ENCODE measurements at regions not wholly inside any gene's neighbourhood (a gene's known extent, or its start where the extent isn't known, plus 50 kb on each side); places are given as distances from the start of the nearest gene placed in this dataset.

DNA sequence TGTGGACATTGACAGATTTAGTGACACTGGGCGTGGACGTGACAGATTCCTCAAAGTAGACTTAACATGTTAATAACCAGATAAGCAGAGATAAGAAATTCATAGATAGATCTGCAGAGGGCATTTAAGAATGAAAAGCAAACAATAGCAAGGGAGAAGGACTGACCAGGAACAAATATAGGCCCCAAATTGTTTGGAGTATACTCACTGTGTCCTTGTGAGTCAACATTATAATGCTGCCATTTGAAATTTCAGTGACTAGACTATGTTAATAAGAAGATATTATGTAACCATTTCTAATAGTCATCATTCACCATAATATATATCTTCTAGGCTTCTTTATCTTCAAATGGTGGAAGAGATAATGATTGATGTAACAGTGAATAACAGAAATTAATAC lies 78.1 kb upstream of the SLC38A11 start:
- DNase-seq, result no peak
- Histone ChIP-seq H3K36me3 (no peaks in the 10 kb centered on the region), H3K4me1 (no peaks in the 10 kb centered on the region), H3K9me3 (no peaks in the 10 kb centered on the region), H3K27me3 (no peaks in the 10 kb centered on the region), H3K27ac (no peak overlapping the region), H3K4me3 (no peak overlapping the region)
- TF ChIP-seq CTCF (IDR thresholded peaks at IDR 0.05) (no peak), POLR2AphosphoS5 (IDR thresholded peaks at IDR 0.05) (no peak), POLR2A (IDR thresholded peaks at IDR 0.05) (no peak), EP300 (IDR thresholded peaks at IDR 0.05; ENCODE audit: low read depth) (no peak)
- intact Hi-C loops (cut with DNase I; ENCODE audit: low total_unique reads) (no loop called here), in situ Hi-C loops (cut with MboI; ENCODE audit: low pct_ligation_motif_present in 1 of 4, low pct_unique_long_range_greater_than_20kb in 1 of 4, low sequenced_read_pairs in 3 of 4) (no loop called here)
- WGBS, 2 donors (ENCODE audit: low coverage in 1 of 2), result 68 to 72% methylated on average over 2 of the region's 2 CpGs

DNA sequence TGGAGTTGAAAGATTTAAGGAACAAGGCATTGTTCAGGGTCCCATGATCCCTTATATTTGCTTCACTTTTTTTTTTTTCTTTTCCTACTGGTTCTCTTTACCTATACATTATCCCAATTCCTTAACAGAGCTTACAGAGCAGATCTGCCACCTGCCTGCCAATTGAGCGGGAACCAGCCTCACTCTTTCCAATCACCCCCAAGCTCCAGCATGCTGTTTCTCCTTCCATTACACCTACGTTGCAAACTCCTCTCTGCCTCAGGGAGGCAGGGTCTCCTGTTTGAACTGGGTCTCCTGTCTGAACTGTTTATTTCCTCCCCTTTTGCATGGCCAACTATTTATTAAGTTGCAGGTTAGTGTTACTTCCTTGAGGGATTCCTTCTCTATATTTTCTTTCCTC lies 77.2 kb upstream of the SLC38A11 start:
- DNase-seq, result no peak
- TF ChIP-seq EP300 (IDR thresholded peaks at IDR 0.05; ENCODE audit: low read depth), result no peak
- no peak for TF ChIP-seq CTCF (IDR thresholded peaks at IDR 0.05)
- no peak for TF ChIP-seq POLR2AphosphoS5 (IDR thresholded peaks at IDR 0.05)
- no peak for TF ChIP-seq POLR2A (IDR thresholded peaks at IDR 0.05)
- Histone ChIP-seq H3K4me1 (no peaks in the 10 kb centered on the region), H3K27me3 (no peaks in the 10 kb centered on the region), H3K4me3 (no peak overlapping the region), H3K27ac (no peak overlapping the region), H3K36me3 (no peaks in the 10 kb centered on the region), H3K9me3 (no peaks in the 10 kb centered on the region)
- in situ Hi-C loops (cut with MboI; ENCODE audit: low pct_ligation_motif_present in 1 of 4, low pct_unique_long_range_greater_than_20kb in 1 of 4, low sequenced_read_pairs in 3 of 4) (no loop called here), intact Hi-C loops (cut with DNase I; ENCODE audit: low total_unique reads) (no loop called here)
- 66% methylated on average over 2 of the region's 2 CpGs; no CpG with 5 or more reads in 1 of the 2 donors for WGBS, 2 donors (ENCODE audit: low coverage in 1 of 2)

GRCh38 chr2:165024199-165024598 lies 68.9 kb upstream of the SLC38A11 start:
- TF ChIP-seq CTCF (IDR thresholded peaks at IDR 0.05), result no peak
- no peak for TF ChIP-seq EP300 (IDR thresholded peaks at IDR 0.05; ENCODE audit: low read depth)
- no peak for TF ChIP-seq POLR2A (IDR thresholded peaks at IDR 0.05)
- TF ChIP-seq POLR2AphosphoS5 (IDR thresholded peaks at IDR 0.05), result no peak
- no peaks in the 10 kb centered on the region for H3K9me3 ChIP-seq
- no peaks in the 10 kb centered on the region for H3K36me3 ChIP-seq
- 82 to 92% methylated on average over 3 of the region's 3 CpGs for WGBS, 2 donors (ENCODE audit: low coverage in 1 of 2)
- no peak overlapping the region for H3K4me3 ChIP-seq
- H3K27ac ChIP-seq, result no peak overlapping the region
- in situ Hi-C loops (cut with MboI; ENCODE audit: low pct_ligation_motif_present in 1 of 4, low pct_unique_long_range_greater_than_20kb in 1 of 4, low sequenced_read_pairs in 3 of 4), result loop anchor here in 2 of 4 donors (25.0 kb wide), 1 partner anchor 188 kb away; the partner anchor contains the start of gene SCN3A (in 2 of the 2)
- DNase-seq, result no peak
- intact Hi-C loops (cut with DNase I; ENCODE audit: low total_unique reads), result no loop called here
- no peaks in the 10 kb centered on the region for H3K27me3 ChIP-seq
- H3K4me1 ChIP-seq, result no peaks in the 10 kb centered on the region

GRCh38 chr2:165022781-165023180 lies 67.5 kb upstream of the SLC38A11 start:
- WGBS, 2 donors (ENCODE audit: low coverage in 1 of 2), result 80 to 89% methylated on average over 2 to 6 of the region's 6 CpGs
- no peak overlapping the region for H3K4me3 ChIP-seq
- TF ChIP-seq POLR2AphosphoS5 (IDR thresholded peaks at IDR 0.05), result no peak
- no peak for TF ChIP-seq CTCF (IDR thresholded peaks at IDR 0.05)
- TF ChIP-seq EP300 (IDR thresholded peaks at IDR 0.05; ENCODE audit: low read depth), result no peak
- TF ChIP-seq POLR2A (IDR thresholded peaks at IDR 0.05), result no peak
- H3K27ac ChIP-seq, result no peak overlapping the region
- no peaks in the 10 kb centered on the region for H3K9me3 ChIP-seq
- no peaks in the 10 kb centered on the region for H3K36me3 ChIP-seq
- intact Hi-C loops (cut with DNase I; ENCODE audit: low total_unique reads) (no loop called here), in situ Hi-C loops (cut with MboI; ENCODE audit: low pct_ligation_motif_present in 1 of 4, low pct_unique_long_range_greater_than_20kb in 1 of 4, low sequenced_read_pairs in 3 of 4) (loop anchor here in 2 of 4 donors (25.0 kb wide), 1 partner anchor 190 kb away; the partner anchor contains the start of gene SCN3A (in 2 of the 2))
- H3K27me3 ChIP-seq, result peaks cover under 1% of the 10 kb centered on the region
- no peaks in the 10 kb centered on the region for H3K4me1 ChIP-seq
- no peak for DNase-seq
